ENCODE measurements at regions not wholly inside any gene's neighbourhood (a gene's known extent, or its start where the extent isn't known, plus 50 kb on each side); places are given as distances from the start of the nearest gene placed in this dataset.

GRCh38 chr2:150716186-150716585 is 228.7 kb upstream of the RND3 start:
- TF ChIP-seq, protein P1, sequence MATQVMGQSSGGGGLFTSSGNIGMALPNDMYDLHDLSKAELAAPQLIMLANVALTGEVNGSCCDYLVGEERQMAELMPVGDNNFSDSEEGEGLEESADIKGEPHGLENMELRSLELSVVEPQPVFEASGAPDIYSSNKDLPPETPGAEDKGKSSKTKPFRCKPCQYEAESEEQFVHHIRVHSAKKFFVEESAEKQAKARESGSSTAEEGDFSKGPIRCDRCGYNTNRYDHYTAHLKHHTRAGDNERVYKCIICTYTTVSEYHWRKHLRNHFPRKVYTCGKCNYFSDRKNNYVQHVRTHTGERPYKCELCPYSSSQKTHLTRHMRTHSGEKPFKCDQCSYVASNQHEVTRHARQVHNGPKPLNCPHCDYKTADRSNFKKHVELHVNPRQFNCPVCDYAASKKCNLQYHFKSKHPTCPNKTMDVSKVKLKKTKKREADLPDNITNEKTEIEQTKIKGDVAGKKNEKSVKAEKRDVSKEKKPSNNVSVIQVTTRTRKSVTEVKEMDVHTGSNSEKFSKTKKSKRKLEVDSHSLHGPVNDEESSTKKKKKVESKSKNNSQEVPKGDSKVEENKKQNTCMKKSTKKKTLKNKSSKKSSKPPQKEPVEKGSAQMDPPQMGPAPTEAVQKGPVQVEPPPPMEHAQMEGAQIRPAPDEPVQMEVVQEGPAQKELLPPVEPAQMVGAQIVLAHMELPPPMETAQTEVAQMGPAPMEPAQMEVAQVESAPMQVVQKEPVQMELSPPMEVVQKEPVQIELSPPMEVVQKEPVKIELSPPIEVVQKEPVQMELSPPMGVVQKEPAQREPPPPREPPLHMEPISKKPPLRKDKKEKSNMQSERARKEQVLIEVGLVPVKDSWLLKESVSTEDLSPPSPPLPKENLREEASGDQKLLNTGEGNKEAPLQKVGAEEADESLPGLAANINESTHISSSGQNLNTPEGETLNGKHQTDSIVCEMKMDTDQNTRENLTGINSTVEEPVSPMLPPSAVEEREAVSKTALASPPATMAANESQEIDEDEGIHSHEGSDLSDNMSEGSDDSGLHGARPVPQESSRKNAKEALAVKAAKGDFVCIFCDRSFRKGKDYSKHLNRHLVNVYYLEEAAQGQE (IDR thresholded peaks at IDR 0.05; ENCODE audit: low read depth), result no peak
- TF ChIP-seq, protein P2, sequence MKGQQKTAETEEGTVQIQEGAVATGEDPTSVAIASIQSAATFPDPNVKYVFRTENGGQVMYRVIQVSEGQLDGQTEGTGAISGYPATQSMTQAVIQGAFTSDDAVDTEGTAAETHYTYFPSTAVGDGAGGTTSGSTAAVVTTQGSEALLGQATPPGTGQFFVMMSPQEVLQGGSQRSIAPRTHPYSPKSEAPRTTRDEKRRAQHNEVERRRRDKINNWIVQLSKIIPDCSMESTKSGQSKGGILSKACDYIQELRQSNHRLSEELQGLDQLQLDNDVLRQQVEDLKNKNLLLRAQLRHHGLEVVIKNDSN (IDR thresholded peaks at IDR 0.05), result no peak
- TF ChIP-seq, protein P3, sequence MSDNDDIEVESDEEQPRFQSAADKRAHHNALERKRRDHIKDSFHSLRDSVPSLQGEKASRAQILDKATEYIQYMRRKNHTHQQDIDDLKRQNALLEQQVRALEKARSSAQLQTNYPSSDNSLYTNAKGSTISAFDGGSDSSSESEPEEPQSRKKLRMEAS (IDR thresholded peaks at IDR 0.05), result no peak
- TF ChIP-seq CREB1 (IDR thresholded peaks at IDR 0.05; ENCODE audit: low read depth), result no peak
- no peak for TF ChIP-seq RAD21 (IDR thresholded peaks at IDR 0.05; ENCODE audit: low read depth)
- TF ChIP-seq TEAD4 (IDR thresholded peaks at IDR 0.05), result no peak
- no peak for TF ChIP-seq YY1 (IDR thresholded peaks at IDR 0.05; ENCODE audit: low read depth)
- no peak for TF ChIP-seq TCF12 (IDR thresholded peaks at IDR 0.05; ENCODE audit: low read depth)
- no peak for TF ChIP-seq ZBTB7A (IDR thresholded peaks at IDR 0.05; ENCODE audit: low read depth)

GRCh38 chr2:150715501-150715900 is 228.0 kb upstream of the RND3 start:
- TF ChIP-seq EP300 (IDR thresholded peaks at IDR 0.05; ENCODE audit: borderline replicate concordance), result no peak
- TF ChIP-seq, protein P2 (IDR thresholded peaks at IDR 0.05), result no peak
- no peak for TF ChIP-seq RAD21 (IDR thresholded peaks at IDR 0.05; ENCODE audit: low read depth)
- TF ChIP-seq, protein P1 (IDR thresholded peaks at IDR 0.05; ENCODE audit: low read depth), result no peak
- no peak for TF ChIP-seq NFIC (IDR thresholded peaks at IDR 0.05)
- TF ChIP-seq EGR1 (IDR thresholded peaks at IDR 0.05), result no peak
- TF ChIP-seq TEAD4 (IDR thresholded peaks at IDR 0.05), result no peak
- no peak for TF ChIP-seq FOXM1 (IDR thresholded peaks at IDR 0.05; ENCODE audit: borderline replicate concordance, low read depth)
- TF ChIP-seq TCF12 (IDR thresholded peaks at IDR 0.05; ENCODE audit: low read depth), result no peak
- TF ChIP-seq TAF1 (IDR thresholded peaks at IDR 0.05; ENCODE audit: low read depth), result no peak
- TF ChIP-seq, protein P3 (IDR thresholded peaks at IDR 0.05), result no peak
- no peak for TF ChIP-seq ZBTB7A (IDR thresholded peaks at IDR 0.05; ENCODE audit: low read depth)
- TF ChIP-seq CREB1 (IDR thresholded peaks at IDR 0.05; ENCODE audit: low read depth), result no peak
- TF ChIP-seq CEBPB (IDR thresholded peaks at IDR 0.05), result no peak

DNA sequence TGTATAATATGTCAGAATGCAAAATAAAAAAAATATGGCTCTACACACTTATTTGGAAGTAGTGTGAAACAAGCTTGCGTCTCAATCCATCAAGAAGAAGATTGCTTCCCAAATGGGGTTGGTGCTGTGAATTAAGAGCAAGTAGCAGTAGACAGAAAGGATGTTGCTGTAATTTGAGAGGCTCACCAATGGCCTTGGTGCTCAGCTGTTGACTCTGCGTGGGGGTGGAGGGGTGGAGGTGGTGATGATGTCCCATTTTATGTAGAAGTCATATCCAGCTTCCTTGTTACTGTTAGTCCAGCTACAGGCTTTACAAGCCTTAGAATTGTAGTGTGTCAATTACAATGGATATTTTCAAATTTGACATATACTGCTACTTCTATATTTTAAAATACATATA is 223.4 kb upstream of the RND3 start:
- TF ChIP-seq EGR1 (IDR thresholded peaks at IDR 0.05), result no peak
- no peak for TF ChIP-seq ZBTB7A (IDR thresholded peaks at IDR 0.05; ENCODE audit: low read depth)
- no peak for TF ChIP-seq NFIC (IDR thresholded peaks at IDR 0.05)
- TF ChIP-seq, protein P3 (IDR thresholded peaks at IDR 0.05), result no peak

DNA sequence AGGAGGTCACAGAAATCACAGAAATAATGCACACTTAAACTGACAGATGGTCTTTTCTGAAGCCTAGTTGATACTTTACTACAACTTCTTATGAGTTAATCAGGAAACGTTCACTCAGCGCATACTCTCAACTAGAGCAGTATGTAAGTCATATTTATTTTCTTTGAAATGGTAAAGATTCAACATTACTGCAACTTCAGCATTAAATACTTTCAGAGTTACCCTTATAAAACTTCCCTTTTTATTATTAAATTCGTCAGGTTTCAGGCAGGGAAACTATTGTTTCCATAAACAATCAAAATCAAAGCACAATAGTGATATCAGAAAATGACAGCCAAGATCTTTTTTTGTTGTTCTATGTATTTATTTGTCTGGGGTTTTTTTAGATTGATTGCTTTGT is 222.6 kb upstream of the RND3 start:
- no peak for TF ChIP-seq FOXM1 (IDR thresholded peaks at IDR 0.05; ENCODE audit: borderline replicate concordance, low read depth)
- no peak for TF ChIP-seq TEAD4 (IDR thresholded peaks at IDR 0.05)
- TF ChIP-seq TCF12 (IDR thresholded peaks at IDR 0.05; ENCODE audit: low read depth), result no peak
- TF ChIP-seq, protein P1 (IDR thresholded peaks at IDR 0.05; ENCODE audit: low read depth), result no peak
- TF ChIP-seq RAD21 (IDR thresholded peaks at IDR 0.05; ENCODE audit: low read depth), result no peak
- no peak for TF ChIP-seq YY1 (IDR thresholded peaks at IDR 0.05; ENCODE audit: low read depth)
- TF ChIP-seq, protein P2 (IDR thresholded peaks at IDR 0.05), result no peak
- TF ChIP-seq EP300 (IDR thresholded peaks at IDR 0.05; ENCODE audit: borderline replicate concordance), result no peak
- no peak for TF ChIP-seq CEBPB (IDR thresholded peaks at IDR 0.05)
- TF ChIP-seq ZBTB7A (IDR thresholded peaks at IDR 0.05; ENCODE audit: low read depth), result no peak
- no peak for TF ChIP-seq TAF1 (IDR thresholded peaks at IDR 0.05; ENCODE audit: low read depth)
- TF ChIP-seq NFIC (IDR thresholded peaks at IDR 0.05), result no peak
- TF ChIP-seq EGR1 (IDR thresholded peaks at IDR 0.05), result no peak
- TF ChIP-seq, protein P3 (IDR thresholded peaks at IDR 0.05), result no peak
- no peak for TF ChIP-seq CREB1 (IDR thresholded peaks at IDR 0.05; ENCODE audit: low read depth)
